LoVo (cell line): ENCODE measurements at regions not wholly inside any gene's neighbourhood (a gene's known extent, or its start where the extent isn't known, plus 50 kb on each side); places are given as distances from the start of the nearest gene placed in this dataset.
A peak's percentile ranks its signal among the peaks of the same experiment; 100 is the strongest.

Experiments used
- DNase-seq: peaks from one replicate; pipeline ENCODE4 v3.0.0-alpha.2; 2016; ENCODE audit warnings: low spot score

DNA sequence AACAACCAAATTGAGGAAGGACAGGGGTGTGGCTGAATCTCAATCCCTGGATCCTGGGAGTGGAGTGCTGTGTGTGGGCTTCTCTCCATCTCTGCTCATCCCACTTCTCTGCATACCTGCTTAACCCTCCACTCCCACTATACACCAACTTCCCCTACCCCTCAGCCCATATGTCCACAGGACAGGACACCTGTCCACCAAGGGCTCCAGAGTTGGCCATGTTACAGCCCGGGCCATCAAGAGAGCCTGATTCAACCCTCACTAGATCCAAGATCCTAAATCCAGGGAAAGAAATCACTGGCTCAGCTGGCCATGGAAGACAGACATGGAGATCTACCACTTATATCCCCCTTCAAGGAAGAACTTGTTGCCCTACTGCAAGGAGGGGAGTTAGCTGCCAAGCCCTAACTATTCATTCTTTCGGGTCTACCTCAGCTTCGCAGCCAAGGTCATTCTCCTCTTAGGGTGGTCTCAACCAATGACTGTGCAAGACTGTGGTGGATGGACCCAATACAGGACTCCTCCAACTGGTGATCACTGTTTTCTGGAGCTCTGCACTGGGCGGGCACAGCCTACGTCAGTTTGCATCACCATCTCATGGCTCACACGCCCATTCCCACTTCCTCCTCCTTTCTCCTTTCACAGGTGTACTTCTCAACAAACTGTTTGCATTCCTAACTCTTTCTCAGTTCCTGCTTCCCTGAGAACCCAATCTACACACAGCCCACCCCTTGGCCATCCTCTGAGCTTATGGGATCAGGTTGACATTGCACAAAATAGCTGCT is 53.7 kb upstream of the ZBTB43 start:
- no peak for DNase-seq

DNA sequence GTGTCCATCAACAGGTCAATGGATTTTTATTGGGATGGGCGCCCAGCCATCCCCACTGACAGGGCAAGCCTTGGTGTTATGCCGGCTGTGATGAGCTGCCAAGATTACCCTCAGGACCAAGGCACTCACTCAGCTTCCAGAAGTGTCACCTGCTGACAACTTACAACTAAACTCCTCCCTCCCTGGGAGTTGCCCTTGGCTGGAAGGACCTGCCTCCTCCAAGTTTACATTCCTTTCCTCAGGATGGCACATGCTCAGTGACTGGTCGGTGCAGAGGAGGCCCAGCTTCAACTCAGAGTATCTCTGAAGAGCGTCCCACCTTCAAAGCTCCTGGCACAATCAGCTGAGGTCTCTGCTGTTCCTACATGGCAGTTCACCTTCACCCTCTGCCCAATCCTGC is 52.5 kb upstream of the ZBTB43 start:
- no peak for DNase-seq

DNA sequence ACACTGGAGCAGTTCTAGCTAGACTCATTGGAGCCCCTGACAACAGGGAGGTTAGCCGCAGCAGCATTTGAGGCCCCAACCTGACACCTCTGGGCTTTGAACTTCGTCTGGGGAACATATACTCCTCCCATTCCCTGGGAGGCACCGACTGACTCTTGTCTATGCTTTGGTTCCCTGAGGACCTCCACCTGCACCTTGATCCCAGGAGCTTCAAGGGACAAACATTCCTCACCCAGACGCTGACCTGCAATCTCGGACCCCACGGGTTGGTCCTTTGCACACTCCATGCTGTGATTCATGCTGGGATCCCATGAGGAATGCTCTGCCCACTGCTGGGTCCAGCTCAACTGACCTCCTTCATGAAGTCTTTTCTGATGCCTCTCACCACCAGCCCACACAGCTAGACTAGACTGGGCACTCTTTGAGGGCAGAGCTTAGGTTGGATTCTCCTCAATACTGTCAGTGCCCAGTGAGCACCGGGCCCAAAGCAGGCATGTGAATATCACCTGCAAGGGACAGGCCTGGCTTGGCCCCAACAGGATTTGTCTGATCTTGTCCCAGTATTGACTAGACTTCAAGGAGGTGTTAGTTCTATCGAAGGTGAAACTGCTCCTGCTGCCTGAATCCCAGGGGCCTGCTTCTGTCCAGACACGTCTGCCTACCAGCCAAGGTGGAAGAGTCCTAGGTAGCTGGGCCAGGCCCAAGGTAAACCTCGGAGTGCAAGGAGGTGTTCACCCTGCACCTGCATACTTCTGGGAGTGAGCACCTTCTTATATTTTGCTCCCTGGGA is 51.8 kb upstream of the ZBTB43 start:
- no peak for DNase-seq

DNA sequence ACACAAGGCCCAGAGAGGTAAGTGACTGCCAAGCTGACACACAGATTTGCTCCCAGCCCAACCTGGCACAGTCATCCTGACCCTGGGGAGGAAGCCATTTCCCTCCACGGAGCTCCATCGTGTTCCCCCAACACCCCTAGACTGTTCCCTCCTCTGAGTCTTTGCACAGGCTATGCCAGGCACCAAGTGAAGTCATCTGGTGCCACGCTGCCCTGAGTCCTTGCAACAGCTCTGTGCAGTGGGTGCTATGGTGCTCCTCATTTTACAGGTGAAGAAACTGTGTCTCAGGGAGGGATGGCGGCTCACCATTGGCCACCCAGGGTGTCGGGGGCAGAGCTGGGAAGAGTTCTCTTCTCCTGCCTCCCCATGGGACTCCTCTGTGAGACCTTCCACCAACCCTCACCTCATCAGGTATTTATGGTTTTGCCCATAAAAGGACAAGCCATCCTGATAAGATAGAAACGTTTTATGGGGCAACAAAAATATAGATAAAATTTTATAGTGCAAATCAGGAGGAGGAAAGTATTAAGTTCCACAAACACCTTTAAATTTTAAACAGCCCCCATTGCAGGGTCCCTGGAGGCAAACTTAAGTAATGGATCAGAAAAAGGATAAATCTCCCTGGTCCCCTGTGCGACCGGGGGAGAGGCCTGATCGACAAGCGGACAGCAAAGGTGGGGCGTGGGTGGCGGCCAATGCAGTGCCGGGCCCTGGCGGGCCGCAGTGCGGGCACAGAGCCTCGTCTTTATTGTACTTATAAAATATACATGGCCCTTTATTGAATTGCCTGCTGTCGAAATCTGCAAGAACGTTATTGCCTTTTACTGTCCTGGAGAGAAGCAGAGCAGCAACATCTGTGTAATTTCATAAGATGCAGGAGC is 50.2 kb upstream of the ZBTB43 start:
- DNase-seq, result peak; percentile 24
